ENCODE measurements at regions not wholly inside any gene's neighbourhood (a gene's known extent, or its start where the extent isn't known, plus 50 kb on each side); places are given as distances from the start of the nearest gene placed in this dataset.

GRCh38 chr1:99445486-99445885 lies 181.2 kb downstream of the PLPPR4 start:
- no peaks in the 10 kb centered on the region for H3K4me1 ChIP-seq (ENCODE audit: low read depth)
- H3K36me3 ChIP-seq (ENCODE audit: low read depth), result no peaks in the 10 kb centered on the region
- H3K4me3 ChIP-seq, result no peak overlapping the region
- no peak for ATAC-seq
- no peak for TF ChIP-seq CTCF (IDR thresholded peaks at IDR 0.05)
- intact Hi-C loops (cut with DNase I, micrococcal nuclease), result no loop called here
- no peaks in the 10 kb centered on the region for H3K9me3 ChIP-seq
- no peak for DNase-seq

GRCh38 chr1:99447721-99448120 lies 183.4 kb downstream of the PLPPR4 start:
- no peak overlapping the region for H3K4me3 ChIP-seq
- intact Hi-C loops (cut with DNase I, micrococcal nuclease), result no loop called here
- TF ChIP-seq CTCF (IDR thresholded peaks at IDR 0.05), result no peak
- no peaks in the 10 kb centered on the region for H3K36me3 ChIP-seq (ENCODE audit: low read depth)
- ATAC-seq, result no peak
- no peak for DNase-seq
- no peaks in the 10 kb centered on the region for H3K9me3 ChIP-seq
- no peaks in the 10 kb centered on the region for H3K4me1 ChIP-seq (ENCODE audit: low read depth)

GRCh38 chr1:99455760-99456159 lies 190.2 kb upstream of the PALMD start:
- H3K36me3 ChIP-seq (ENCODE audit: low read depth), result no peaks in the 10 kb centered on the region
- no peak for TF ChIP-seq CTCF (IDR thresholded peaks at IDR 0.05)
- DNase-seq (no peak), ATAC-seq (no peak)
- intact Hi-C loops (cut with DNase I, micrococcal nuclease), result no loop called here
- no peaks in the 10 kb centered on the region for H3K4me1 ChIP-seq (ENCODE audit: low read depth)
- no peak overlapping the region for H3K4me3 ChIP-seq
- no peaks in the 10 kb centered on the region for H3K9me3 ChIP-seq

GRCh38 chr1:99456536-99456935 lies 189.4 kb upstream of the PALMD start:
- no peak for TF ChIP-seq CTCF (IDR thresholded peaks at IDR 0.05)
- ATAC-seq, result no peak
- Histone ChIP-seq H3K4me1 (ENCODE audit: low read depth) (no peaks in the 10 kb centered on the region), H3K9me3 (no peaks in the 10 kb centered on the region), H3K4me3 (no peak overlapping the region), H3K36me3 (ENCODE audit: low read depth) (no peaks in the 10 kb centered on the region)
- no peak for DNase-seq
- intact Hi-C loops (cut with DNase I, micrococcal nuclease), result no loop called here

GRCh38 chr1:99457381-99458165 lies 188.3 kb upstream of the PALMD start:
- intact Hi-C loops (cut with DNase I, micrococcal nuclease), result no loop called here
- Histone ChIP-seq H3K4me1 (ENCODE audit: low read depth) (no peaks in the 10 kb centered on the region), H3K36me3 (ENCODE audit: low read depth) (no peaks in the 10 kb centered on the region), H3K9me3 (no peaks in the 10 kb centered on the region), H3K4me3 (no peak overlapping the region)
- DNase-seq, result no peak
- no peak for ATAC-seq
- TF ChIP-seq CTCF (IDR thresholded peaks at IDR 0.05), result no peak

- H3K36me3 ChIP-seq (ENCODE audit: low read depth), result no peaks in the 10 kb centered on the region
- no peaks in the 10 kb centered on the region for H3K4me1 ChIP-seq (ENCODE audit: low read depth)
- intact Hi-C loops (cut with DNase I, micrococcal nuclease), result no loop called here
- ATAC-seq (no peak), DNase-seq (no peak)
- H3K9me3 ChIP-seq, result no peaks in the 10 kb centered on the region
- TF ChIP-seq CTCF (IDR thresholded peaks at IDR 0.05), result no peak
- no peak overlapping the region for H3K4me3 ChIP-seq
These were observed 184.4 kb upstream of the PALMD start for GRCh38 chr1:99461499-99461898.

All from mucosa of descending colon (tissue), 3 donors.